ENCODE measurements at regions not wholly inside any gene's neighbourhood (a gene's known extent, or its start where the extent isn't known, plus 50 kb on each side); places are given as distances from the start of the nearest gene placed in this dataset.

- intact Hi-C loops (cut with DNase I) = no loop called here
- peak; percentile 51 for ATAC-seq
- Histone ChIP-seq H3K9me3 (peaks cover 0 to 20% of the 10 kb centered on the region in 2 donors), H3K36me3 (no peaks in the 10 kb centered on the region), H3K27ac (no peak overlapping the region), H3K4me3 (no peak overlapping the region), H3K4me1 (no peaks in the 10 kb centered on the region), H3K27me3 (no peaks in the 10 kb centered on the region)
- TF ChIP-seq CTCF (IDR thresholded peaks at IDR 0.05) = no peak
- DNase-seq = peak in 1 of 4 donors; percentile 45
Observed at GRCh38 chr4:157824021-157824420, 348.8 kb downstream of the GASK1B start.

- Histone ChIP-seq H3K4me1 (no peaks in the 10 kb centered on the region), H3K36me3 (no peaks in the 10 kb centered on the region), H3K4me3 (no peak overlapping the region), H3K9me3 (peaks cover 0 to 20% of the 10 kb centered on the region in 2 donors), H3K27me3 (no peaks in the 10 kb centered on the region), H3K27ac (no peak overlapping the region)
- TF ChIP-seq CTCF (IDR thresholded peaks at IDR 0.05) = no peak
- intact Hi-C loops (cut with DNase I) = no loop called here
- DNase-seq (peak in 1 of 4 donors; percentile 58), ATAC-seq (no peak)
Observed at GRCh38 chr4:157821814-157822213, 351.0 kb downstream of the GASK1B start.

- H3K4me1 ChIP-seq = no peaks in the 10 kb centered on the region
- no peak for TF ChIP-seq CTCF (IDR thresholded peaks at IDR 0.05)
- no peak overlapping the region for H3K27ac ChIP-seq
- ATAC-seq (no peak), DNase-seq (peak in 1 of 4 donors; percentile 64)
- intact Hi-C loops (cut with DNase I) = no loop called here
- no peaks in the 10 kb centered on the region for H3K27me3 ChIP-seq
- H3K36me3 ChIP-seq = no peaks in the 10 kb centered on the region
- H3K9me3 ChIP-seq = peaks cover 0 to 13% of the 10 kb centered on the region in 2 donors
- H3K4me3 ChIP-seq = no peak overlapping the region
Observed at GRCh38 chr4:157819693-157820464, 352.9 kb downstream of the GASK1B start.

- H3K4me1 ChIP-seq = no peaks in the 10 kb centered on the region
- DNase-seq (peak in 1 of 4 donors; percentile 54), ATAC-seq (no peak)
- no peak for TF ChIP-seq CTCF (IDR thresholded peaks at IDR 0.05)
- no peak overlapping the region for H3K27ac ChIP-seq
- no peaks in the 10 kb centered on the region for H3K27me3 ChIP-seq
- intact Hi-C loops (cut with DNase I) = no loop called here
- H3K36me3 ChIP-seq = no peaks in the 10 kb centered on the region
- no peak overlapping the region for H3K4me3 ChIP-seq
- H3K9me3 ChIP-seq = peaks cover 0 to 12% of the 10 kb centered on the region in 2 donors
Observed at GRCh38 chr4:157818946-157819692, 353.7 kb downstream of the GASK1B start.

GRCh38 chr4:157810137-157810774 lies 362.6 kb downstream of the GASK1B start:
- intact Hi-C loops (cut with DNase I) = no loop called here
- no peaks in the 10 kb centered on the region for H3K9me3 ChIP-seq
- H3K4me1 ChIP-seq = no peaks in the 10 kb centered on the region
- peak; percentile 33 for ATAC-seq
- no peaks in the 10 kb centered on the region for H3K27me3 ChIP-seq
- H3K27ac ChIP-seq = no peak overlapping the region
- H3K36me3 ChIP-seq = no peaks in the 10 kb centered on the region
- no peak for DNase-seq
- TF ChIP-seq CTCF (IDR thresholded peaks at IDR 0.05) = no peak
- H3K4me3 ChIP-seq = no peak overlapping the region
